GM21526 (cell line): ENCODE measurements at regions not wholly inside any gene's neighbourhood (a gene's known extent, or its start where the extent isn't known, plus 50 kb on each side); places are given as distances from the start of the nearest gene placed in this dataset.

Source experiments
- ATAC-seq: cut with Tn5 transposase; IDR thresholded peaks from one replicate; pipeline ENCODE4 v1.9.1; 2021; ENCODE audit warnings: moderate library complexity; ENCODE audit not compliant: unreplicated experiment, low FRiP score

DNA sequence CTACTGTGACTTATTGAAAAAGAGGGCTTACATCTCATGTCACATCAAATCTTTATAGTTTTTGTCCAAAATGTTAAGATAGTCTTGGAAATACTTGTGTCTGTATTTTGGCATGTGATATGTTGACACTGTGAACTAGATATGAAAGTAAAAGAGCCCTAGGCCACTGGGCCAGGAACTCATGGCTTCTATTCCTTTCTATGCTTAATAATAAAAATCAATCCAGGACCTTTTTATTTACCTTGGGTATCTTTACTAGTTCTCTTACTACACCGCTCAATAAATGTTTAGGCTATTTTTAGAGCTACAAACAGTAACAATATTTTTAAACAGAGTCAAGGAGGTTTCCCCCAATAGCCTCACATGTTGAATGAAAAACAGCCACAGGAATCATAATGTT, 348.6 kb upstream of the SLC24A2 start:
- ATAC-seq: no peak

DNA sequence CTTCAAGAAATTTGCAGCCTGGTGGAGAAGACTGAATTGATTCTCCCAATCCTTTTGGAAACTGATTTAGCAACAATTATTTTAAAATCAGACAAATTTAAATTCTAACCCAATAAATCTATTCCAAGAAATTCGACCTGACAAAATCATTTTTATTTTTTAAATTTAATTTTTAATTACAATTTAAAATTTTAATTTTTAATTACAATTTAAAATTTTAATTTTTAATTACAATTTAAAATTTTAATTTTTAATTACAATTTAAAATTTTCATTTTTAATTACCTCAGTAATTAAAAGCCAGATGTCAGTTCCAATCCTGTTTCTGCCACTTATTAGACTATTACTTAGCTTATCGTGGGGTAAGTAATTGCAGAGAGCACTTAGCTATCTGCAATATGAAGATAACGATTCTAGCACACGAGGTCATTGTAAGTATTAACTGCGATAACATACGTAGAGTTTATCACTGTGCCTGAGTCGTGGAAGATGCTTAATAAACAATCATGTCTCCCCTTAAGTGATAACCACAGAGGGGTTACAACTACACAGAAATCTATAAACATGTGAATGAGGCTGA, 346.4 kb upstream of the SLC24A2 start:
- ATAC-seq: no peak

DNA sequence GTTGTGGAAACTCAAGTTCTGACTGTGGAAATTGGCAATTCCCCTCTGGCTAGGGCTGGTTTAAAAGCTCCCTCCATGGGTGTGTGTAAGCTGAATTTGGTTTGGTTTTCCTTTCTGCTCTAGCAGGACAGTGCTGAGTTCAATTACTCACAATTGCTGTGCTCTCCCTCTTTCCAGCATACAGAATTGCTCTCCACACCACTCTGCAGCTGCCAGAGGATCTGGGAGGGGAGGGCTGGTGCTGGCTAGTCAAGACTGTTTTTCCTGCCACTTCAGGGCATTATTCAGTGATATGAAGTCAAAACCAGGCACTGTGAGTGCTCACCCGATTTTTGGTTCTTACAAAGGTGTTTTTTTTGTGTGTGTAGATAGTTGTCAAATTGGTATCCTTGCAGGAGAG, 336.9 kb upstream of the SLC24A2 start:
- no peak for ATAC-seq

DNA sequence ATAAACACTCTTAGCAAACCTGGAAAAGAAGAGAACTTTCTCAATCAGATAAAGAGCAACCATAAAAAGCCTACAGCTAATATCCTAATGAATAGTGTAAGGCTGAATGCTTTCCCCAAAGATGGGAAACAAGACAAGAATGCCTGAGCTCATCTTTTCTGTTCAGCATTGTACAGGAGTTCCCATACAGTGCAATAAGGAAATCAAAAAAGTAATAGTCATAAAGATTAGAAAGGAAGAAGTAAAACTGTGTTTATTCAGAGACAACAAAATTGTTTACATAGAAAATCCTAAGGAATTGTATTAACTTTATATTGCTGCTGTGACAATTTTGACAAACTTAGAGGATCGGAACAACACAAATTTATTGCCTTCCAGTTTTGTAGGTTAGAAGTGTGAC, 330.7 kb upstream of the SLC24A2 start:
- no peak for ATAC-seq

DNA sequence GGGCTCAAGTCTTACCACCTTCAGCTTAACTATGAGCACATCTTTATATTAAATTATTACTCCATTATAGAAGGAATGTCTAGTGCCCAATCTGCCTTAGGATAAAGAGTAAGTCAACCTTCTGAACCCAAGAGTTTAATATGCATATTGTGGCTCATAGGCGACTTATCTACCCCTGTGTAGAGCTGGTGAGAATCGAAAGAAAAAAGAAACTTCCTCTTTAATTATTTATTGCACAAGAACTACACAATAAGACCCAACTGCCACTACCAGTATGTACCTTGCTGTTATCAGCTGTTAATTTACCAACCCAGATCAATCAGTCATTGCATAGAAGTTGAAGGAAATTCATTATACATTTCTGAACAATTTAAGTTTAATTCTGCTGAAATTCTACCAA, 329.1 kb upstream of the SLC24A2 start:
- ATAC-seq: no peak

DNA sequence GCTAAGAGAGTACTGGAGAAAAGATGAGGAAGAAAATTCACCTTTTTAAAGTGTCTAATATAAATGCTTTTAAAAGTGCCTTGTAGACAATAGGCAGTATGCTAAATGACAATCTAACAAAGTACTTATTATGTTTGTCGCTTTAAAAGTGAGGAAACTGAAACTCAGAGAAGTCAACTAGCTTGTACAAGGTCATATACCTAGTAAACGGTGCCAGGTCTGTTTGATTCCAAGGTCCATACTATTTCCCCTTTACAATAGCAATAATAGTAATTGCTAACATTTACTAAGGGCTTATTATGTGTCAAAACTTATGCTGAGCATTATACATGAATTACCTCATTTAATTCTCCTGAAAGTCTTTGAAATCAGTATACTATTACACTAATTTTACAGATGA, 328.6 kb upstream of the SLC24A2 start:
- no peak for ATAC-seq

DNA sequence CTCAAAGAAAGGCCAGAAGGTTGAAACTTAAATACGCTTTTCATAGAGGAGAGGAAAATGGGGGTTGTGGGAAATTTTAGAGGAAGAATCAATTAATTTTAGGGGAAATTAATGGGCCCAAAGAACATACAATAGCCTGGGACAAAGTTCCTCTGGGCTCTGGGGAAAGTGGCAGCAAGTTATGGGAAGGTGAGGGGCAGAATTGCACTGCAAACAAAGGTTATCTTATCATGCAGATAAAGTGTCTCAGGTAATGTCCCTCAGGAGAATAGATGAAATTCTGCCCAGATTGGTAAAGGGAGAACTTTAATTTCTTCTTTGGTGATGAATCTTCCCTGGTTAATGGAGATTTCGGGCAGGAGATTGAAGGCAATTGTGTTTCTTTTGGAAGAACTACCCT, 326.1 kb upstream of the SLC24A2 start:
- no peak for ATAC-seq

DNA sequence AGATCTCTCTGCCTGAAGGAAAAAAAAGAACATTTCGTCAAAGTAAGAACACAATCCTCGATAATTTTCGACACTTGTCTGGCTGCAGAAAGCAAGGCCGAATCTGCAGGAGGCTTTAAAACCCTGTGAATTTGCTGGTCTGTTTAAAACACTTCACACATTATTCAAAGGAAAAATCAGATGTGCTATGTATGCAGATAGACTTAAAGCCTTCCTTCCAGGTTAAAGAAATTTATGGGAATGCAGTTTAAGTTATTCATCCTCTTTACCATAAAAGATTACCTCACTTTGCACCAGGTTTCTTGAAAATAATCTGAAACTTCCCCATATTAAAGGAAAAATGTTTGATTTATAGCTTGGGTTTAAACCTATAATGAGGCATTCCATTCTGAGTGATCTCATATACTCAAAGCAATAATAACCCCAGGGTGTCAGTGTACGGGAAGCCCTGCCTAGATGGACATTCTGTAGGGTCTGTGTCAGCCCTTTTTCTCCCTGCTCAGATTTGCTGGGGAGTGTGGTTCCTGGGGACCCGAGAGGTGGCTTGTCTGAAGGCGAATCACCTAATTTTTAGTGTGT, 323.5 kb upstream of the SLC24A2 start:
- ATAC-seq: no peak

DNA sequence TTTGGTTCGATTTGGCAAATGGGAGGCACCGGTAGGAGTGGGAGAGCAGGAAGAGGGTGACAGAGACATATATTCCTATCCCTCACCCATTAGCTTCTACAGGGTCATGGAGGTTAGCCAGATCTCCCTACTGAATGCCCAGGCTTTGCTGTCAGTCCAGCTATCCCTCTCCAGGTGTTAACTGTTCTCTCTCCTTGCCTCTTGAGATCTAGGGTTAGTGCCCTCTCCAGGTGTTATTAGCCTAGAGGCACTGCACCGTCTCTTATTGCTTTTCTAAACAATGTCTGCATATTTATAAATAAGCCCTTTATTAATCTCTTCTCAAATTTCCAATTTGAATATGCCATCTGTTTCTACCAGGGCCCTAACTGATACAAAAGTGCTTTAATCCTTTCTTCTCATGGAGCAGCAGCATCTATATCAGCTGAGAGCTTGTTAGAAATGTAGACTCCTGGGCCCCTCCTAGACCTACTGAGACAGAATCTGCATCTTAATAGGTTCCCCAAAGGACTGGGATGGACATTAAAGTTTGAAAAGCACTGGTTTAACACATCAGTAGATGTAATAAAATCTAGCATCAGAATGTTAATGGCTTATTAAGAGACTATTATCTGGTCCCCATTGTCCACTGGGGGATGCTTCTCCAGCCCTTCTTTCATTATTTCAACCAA, 322.5 kb upstream of the SLC24A2 start:
- ATAC-seq: no peak

DNA sequence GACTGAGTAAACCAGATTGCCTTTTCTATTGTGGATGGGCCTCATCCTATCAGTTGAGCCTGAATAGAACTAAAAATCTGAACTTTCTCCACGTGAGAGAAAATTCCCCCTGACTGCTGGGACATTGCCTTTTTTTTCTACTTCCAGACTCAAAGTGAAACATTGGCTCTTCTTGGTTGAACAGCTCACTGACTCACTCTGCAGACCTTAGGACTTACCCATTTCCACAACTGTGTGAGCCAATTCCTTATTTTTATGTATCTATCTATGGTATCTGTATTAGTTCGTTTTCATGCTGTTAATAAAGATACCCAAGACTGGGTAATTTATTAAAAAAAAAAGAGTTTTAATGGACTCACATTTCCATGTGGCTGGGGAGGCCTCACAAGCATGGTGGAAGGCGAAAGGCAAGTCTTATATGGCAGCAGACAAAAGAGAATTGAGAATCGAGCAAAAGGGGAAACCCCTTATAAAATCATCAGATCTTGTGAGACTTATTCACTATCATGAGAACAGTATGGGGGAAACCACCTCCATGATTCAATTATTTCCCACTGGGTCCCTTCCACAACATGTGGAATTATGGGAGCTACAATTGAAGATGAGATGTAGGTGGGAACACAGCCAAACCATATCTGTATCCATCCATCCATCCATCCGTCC, 306.7 kb upstream of the SLC24A2 start:
- ATAC-seq: no peak

DNA sequence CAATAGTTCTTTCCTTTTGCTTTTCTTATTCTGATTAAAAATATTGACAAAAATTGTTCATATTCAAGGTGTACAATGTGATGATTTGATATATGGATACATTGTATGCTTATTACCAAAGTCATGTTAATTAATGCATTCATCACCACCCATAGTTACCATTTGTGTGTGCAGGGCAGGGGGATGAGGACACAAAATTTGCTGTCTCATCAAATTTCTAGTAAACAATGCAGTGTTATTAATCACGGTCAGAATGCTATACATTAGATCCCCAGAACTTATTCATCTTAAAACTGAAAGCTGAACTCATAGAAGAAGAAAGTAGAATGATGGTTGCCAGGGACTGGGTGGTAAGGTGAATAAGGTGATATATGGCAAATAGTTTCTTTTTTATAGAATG, 303.7 kb upstream of the SLC24A2 start:
- ATAC-seq: no peak

DNA sequence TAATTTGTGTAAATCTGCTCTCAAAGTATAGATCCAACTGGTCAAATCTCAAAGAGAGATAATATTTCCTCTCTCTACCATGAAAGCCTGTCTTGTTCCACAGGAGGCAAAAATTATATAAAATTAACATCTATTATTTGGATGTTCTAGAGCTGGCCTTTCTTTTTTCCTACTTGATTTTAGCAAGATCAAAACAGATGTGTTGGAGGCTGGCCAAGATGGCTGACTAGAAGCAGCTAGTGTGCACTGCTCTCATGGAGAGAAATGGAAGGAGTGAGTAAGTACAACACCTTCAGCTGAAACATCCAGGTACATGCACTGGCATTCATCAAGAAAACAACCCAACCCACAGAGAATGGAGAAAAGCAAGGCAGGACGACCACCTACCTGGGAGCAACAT, 298.6 kb upstream of the SLC24A2 start:
- no peak for ATAC-seq

DNA sequence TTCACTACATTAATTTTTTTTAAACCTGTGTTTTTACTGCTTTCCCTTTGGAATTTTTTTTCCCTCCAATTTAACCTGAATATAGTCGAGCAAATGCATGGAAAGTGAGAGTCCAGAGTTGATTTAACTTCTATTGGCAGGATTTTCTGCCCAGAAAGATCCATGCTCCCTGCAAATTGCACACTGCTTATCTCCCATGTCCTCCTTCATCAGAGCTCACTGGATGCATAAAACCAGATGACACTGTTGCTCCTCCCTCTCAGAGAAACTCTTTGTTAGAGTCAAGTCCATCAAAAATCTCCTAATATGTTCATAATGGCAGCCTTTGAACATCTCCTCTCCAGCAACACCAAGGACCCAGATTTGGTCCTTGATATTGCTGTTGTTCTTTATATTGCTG, 297.0 kb upstream of the SLC24A2 start:
- no peak for ATAC-seq

DNA sequence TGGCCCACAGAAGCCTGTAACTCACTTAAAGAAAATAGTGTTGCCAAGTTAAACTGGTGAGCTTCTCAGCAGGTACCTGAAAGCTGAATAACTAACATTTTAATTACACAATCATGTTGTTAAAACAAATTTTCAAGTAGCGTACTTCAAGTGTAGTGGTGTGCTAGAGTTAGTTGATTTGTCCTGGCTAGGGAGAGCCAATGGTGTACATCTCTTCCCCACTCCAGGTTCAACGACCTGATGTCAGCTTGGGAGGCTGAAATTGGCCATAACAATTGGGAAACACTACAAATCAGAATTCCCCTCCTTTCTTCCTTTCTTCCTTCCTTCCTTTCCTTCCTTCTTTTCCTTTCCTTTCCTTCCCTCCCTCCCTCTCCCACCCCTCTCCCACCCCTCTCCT, 295.3 kb upstream of the SLC24A2 start:
- no peak for ATAC-seq

DNA sequence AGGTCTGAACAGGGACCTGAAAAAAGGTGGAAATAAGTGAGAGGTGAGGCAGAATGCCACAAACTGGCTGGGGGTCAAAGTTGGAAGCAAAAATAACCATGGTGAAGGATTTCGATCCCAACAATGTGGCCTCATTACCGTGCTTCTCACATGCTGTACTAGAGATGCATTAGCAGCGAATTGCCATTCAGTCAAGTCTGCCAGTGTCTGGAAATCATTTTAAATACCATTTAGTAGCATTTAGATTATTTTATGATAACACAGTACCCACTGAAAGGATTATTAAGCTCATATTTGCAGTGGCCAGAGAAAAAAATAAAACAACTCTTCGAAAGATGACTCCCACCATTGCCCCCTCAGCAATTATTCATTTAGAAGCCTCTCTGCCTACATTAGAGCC, 294.6 kb upstream of the SLC24A2 start:
- ATAC-seq: no peak

DNA sequence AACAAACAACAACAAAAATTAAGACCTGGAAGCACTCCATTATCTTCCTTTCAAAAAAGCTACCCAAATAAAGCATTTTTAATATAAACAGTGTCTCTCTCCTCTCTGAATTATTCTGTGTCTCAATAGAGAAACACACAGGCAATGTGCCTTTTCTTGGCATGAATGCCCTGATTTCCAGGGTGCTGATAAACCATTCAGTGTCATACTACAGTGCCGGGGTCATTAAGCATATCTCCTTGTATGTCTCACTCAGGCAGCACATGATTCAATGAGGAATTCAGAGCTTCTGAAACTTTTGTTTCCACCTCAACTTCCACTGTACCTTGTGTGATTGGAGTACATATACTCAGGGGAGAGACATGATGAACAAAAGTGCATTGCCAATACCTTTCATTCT, 294.0 kb upstream of the SLC24A2 start:
- no peak for ATAC-seq

DNA sequence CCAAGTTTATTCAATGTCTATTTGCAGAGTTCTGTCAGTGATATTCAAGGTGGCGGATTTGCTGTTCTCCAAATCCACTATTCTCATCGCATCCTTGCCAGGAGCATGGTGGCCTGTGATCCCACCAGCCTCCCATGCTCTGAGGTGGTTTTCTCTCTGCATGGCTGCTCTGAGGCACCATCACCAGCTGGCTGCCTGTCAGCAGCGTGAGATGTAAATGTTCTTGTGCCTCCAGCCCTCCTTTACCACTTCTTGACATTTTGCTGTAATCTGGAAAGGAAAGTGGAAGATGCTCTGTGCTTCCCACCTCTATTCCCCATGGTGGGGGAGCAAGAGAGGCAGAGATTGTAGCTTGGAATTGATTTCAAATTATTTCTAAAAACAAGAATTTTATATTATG, 293.6 kb upstream of the SLC24A2 start:
- ATAC-seq: no peak

DNA sequence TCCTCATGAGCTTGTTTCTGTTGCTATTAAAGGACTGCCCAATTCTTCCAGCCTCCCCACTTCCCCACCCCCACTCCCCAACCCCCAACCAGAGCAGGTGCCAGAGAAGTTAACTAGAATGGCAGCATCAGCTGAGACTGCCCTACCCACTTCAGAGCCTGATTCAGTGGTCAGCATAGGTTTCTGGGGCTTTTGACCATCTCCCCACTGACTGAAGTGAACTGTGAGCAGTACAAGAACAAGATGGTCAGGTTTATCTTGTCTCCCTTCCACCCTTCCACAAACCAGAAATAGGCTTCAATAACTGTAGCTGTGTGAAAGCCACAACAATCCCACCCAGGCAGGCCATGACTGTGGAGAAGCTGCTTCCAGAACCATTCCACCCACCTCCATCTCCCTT, 289.4 kb upstream of the SLC24A2 start:
- ATAC-seq: no peak

DNA sequence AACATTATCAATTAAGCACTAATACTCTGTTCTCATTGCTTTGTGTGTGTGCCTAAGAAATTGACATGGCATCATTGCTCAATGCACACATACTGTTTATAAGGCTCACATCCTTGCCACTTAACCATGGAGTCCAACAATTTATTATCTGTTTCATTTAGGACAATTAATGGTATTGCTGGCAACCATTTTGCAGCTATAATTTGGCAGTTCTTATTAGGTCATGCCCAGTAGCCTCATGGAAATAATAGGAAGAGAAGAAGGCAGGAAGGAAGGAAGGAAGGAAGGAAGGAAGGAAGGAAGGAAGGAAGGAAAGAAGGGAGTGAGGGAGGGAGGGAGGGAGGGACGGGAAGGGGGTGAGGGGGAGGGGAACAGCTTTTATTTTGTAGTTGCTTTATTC, 285.5 kb upstream of the SLC24A2 start:
- no peak for ATAC-seq

DNA sequence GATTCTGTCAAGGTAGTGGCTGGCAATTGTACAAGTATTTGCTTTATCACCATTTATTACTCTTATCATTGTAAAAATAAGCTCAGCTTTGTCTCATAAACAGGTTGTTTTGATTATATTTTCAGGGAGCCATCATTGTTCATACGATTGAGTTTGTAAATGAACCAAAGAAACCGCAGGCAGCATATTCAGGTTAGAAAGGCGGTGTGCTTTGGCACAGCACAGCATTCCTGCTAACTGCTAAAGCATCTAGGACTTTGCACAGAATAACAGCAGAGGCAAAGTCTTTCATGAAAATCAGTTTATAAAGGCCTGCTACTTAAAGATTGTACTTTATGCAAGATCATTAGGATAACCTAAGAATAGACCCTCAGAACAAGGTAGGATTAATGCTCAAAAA, 281.5 kb upstream of the SLC24A2 start:
- ATAC-seq: no peak

DNA sequence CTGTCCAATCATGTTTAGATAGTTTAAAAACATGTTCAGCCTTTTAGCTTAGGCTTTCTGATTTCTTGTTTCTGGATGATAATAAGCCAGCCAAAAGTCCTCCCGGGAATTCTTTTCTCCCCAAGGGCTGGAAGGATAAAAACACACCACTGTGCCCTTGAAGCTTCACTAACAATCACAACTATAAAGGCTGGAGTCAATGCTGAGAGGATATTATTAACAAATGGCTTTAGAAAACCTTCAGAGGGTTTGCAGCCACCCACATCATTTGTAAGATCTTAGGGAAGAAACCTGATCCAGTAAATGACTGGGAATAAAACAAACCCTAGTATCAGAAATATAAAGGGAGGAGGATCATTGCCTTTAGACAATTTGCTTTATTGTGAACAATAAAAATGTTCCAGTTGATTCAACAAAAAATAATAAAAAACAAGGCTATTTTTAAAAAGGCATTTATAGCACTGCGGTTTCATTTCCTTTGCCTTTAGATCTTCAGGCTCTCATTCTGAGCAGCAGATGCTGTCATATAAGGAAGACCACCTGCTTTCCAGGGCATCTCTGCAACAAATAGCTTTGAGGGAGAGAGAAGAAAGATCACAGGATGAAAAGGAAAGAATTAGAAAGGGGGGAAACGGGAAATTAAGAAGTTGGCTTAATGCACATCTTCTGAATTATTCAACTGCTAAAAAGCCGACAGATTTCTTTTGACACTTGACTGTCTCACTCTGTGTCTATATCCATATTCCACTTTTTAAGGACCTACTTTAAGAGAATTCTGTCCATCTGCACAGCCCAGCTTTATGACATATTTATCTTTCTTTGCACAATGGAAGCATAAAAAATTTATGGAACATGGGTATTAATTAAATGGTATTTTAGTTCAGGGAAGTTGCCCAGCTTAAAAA, 277.2 kb upstream of the SLC24A2 start:
- no peak for ATAC-seq
